Fibroblast of lung (primary cell): ENCODE measurements at regions not wholly inside any gene's neighbourhood (a gene's known extent, or its start where the extent isn't known, plus 50 kb on each side); places are given as distances from the start of the nearest gene placed in this dataset.

Experiments
- EZH2 ChIP-seq: IDR thresholded peaks from 2 replicates; pipeline ENCODE4 v1.5.1; 2012; ENCODE audit warnings: low read length, control low read depth, mild to moderate bottlenecking; ENCODE audit errors: missing control alignments
- TF ChIP-seq, protein P1 (sequence below), 2 donors: IDR thresholded peaks in 1 of 2; conservative IDR thresholded peaks in 1 of 2; 1 replicate in 1 of 2; 2 replicates in 1 of 2; pipeline ENCODE4 v1.5.1; 2011 to 2012; ENCODE audit warnings: low read length in 2 of 2, control low read depth in 1 of 2, inconsistent platforms in 1 of 2, low read depth in 1 of 2, mild to moderate bottlenecking in 1 of 2

DNA sequence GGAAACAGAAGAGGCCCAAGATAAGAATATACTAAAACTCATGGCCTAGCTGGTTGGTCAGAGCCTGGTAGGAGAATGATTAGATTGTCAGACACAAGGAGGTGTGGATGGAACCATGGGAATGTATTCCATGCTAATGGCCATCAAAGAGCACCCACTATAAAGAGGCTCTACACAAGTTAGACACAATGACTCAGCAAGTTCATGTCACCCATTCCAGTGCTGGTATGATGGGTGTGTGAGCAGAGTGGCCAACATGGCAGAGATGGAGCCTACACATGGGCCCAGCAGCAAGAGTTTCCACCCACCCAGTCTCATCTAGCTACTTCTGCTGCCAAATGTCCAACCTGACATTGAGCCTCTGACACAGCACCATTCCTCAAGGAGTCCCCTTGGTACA, 97.5 kb upstream of the COG2 start:
- TF ChIP-seq, protein P1, sequence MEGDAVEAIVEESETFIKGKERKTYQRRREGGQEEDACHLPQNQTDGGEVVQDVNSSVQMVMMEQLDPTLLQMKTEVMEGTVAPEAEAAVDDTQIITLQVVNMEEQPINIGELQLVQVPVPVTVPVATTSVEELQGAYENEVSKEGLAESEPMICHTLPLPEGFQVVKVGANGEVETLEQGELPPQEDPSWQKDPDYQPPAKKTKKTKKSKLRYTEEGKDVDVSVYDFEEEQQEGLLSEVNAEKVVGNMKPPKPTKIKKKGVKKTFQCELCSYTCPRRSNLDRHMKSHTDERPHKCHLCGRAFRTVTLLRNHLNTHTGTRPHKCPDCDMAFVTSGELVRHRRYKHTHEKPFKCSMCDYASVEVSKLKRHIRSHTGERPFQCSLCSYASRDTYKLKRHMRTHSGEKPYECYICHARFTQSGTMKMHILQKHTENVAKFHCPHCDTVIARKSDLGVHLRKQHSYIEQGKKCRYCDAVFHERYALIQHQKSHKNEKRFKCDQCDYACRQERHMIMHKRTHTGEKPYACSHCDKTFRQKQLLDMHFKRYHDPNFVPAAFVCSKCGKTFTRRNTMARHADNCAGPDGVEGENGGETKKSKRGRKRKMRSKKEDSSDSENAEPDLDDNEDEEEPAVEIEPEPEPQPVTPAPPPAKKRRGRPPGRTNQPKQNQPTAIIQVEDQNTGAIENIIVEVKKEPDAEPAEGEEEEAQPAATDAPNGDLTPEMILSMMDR (conservative IDR thresholded peaks at IDR 0.05 in 1 of 2, IDR thresholded peaks at IDR 0.05 in 1 of 2; ENCODE audit: low read depth in 1 of 2, low read length in 2 of 2) = no peak
- TF ChIP-seq EZH2 = no peak
